Thyroid gland (tissue), 4 donors: ENCODE measurements at regions not wholly inside any gene's neighbourhood (a gene's known extent, or its start where the extent isn't known, plus 50 kb on each side); places are given as distances from the start of the nearest gene placed in this dataset.

Source experiments
- POLR2A ChIP-seq, 2 donors: fragments of 450-650 bp; IDR thresholded peaks; one replicate each; pipeline ENCODE4 v1.6.1; 2017; ENCODE audit warnings: antibody characterized with exemption in 2 of 2, mild to moderate bottlenecking in 2 of 2, moderate library complexity in 1 of 2
- TF ChIP-seq, protein P1 (sequence below), 6 experiments: fragments of 200-600 bp in 3 of 6; fragments of 450-650 bp in 3 of 6; sonication (generic) in 3 of 6; IDR thresholded peaks; one replicate each; pipeline ENCODE4 v1.5.1; 2016 to 2019; ENCODE audit warnings: antibody characterized with exemption in 6 of 6, mild to moderate bottlenecking in 2 of 6, inconsistent platforms in 1 of 6, moderate library complexity in 1 of 6

DNA sequence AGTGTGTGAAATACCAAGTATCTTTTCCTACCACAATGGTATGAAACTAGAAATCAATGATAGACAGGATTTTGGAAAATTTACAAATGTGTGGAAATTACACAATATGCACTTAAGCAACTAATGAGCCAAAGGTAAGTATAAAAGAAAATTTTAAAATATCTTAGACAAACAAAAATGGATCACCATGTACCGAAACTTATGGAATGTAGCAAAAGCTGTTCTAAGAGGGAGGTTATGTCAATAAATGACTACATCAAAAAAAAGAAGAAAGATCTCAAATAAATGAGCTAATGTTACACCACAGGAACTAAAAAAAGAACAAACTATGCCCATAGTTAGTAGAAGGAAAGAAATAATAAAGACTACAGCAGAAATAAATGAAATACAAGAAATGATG is 1084.1 kb downstream of the TECRL start:
- TF ChIP-seq, protein P1, sequence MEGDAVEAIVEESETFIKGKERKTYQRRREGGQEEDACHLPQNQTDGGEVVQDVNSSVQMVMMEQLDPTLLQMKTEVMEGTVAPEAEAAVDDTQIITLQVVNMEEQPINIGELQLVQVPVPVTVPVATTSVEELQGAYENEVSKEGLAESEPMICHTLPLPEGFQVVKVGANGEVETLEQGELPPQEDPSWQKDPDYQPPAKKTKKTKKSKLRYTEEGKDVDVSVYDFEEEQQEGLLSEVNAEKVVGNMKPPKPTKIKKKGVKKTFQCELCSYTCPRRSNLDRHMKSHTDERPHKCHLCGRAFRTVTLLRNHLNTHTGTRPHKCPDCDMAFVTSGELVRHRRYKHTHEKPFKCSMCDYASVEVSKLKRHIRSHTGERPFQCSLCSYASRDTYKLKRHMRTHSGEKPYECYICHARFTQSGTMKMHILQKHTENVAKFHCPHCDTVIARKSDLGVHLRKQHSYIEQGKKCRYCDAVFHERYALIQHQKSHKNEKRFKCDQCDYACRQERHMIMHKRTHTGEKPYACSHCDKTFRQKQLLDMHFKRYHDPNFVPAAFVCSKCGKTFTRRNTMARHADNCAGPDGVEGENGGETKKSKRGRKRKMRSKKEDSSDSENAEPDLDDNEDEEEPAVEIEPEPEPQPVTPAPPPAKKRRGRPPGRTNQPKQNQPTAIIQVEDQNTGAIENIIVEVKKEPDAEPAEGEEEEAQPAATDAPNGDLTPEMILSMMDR (IDR thresholded peaks at IDR 0.05) = no peak
- TF ChIP-seq POLR2A (IDR thresholded peaks at IDR 0.05) = no peak
